ENCODE measurements at regions not wholly inside any gene's neighbourhood (a gene's known extent, or its start where the extent isn't known, plus 50 kb on each side); places are given as distances from the start of the nearest gene placed in this dataset.

- H3K79me2 ChIP-seq (ENCODE audit: control insufficient read depth, insufficient read depth, low read length): no peaks in the 10 kb centered on the region
- H3K4me2 ChIP-seq (ENCODE audit: insufficient read depth, low read length): no peak overlapping the region
- no peaks in the 10 kb centered on the region for H4K20me1 ChIP-seq (replicated peaks; ENCODE audit: control insufficient read depth, extremely low read depth, insufficient read depth, low read length)
- no peaks in the 10 kb centered on the region for H3K9me3 ChIP-seq (replicated peaks; ENCODE audit: control insufficient read depth, insufficient read depth, low read length)
- no peaks in the 10 kb centered on the region for H3K36me3 ChIP-seq (ENCODE audit: control insufficient read depth in 2 of 2, extremely low read depth in 1 of 2, insufficient read depth in 2 of 2, low read length in 2 of 2)
- FAIRE-seq (no peak), DNase-seq (ENCODE audit: low read depth, low spot score) (no peak)
- H3K9ac ChIP-seq (replicated peaks; ENCODE audit: extremely low read depth, insufficient read depth, low read length): no peak overlapping the region
- POLR2A ChIA-PET: no interaction called here
- no peaks in the 10 kb centered on the region for H3K27me3 ChIP-seq (ENCODE audit: control insufficient read depth in 2 of 2, insufficient read depth in 2 of 2, low read length in 2 of 2)
- dilution Hi-C loops (cut with MboI; ENCODE audit: extremely low pct_ligation_motif_present, low sequenced_read_pairs) (no loop called here), intact Hi-C loops (cut with micrococcal nuclease) (no loop called here)
- CTCF ChIA-PET: no interaction called here
- H3K9me1 ChIP-seq (replicated peaks; ENCODE audit: control insufficient read depth, extremely low read depth, insufficient read depth, low read length): no peaks in the 10 kb centered on the region
- TF ChIP-seq POLR2AphosphoS5 (IDR thresholded peaks at IDR 0.05; ENCODE audit: insufficient read depth, low read depth, low read length): no peak
- H3K4me3 ChIP-seq (replicated peaks in 1 of 3; ENCODE audit: insufficient read depth in 1 of 3, low read depth in 1 of 3, low read length in 3 of 3): no peak overlapping the region
- no peak overlapping the region for H3K27ac ChIP-seq (ENCODE audit: insufficient read depth, low read depth, low read length)
- no peaks in the 10 kb centered on the region for H3K4me1 ChIP-seq (ENCODE audit: control insufficient read depth, extremely low read depth, insufficient read depth, low read length)
- H2AFZ ChIP-seq (ENCODE audit: low read depth, low read length): no peak overlapping the region
- no TSS peak for BruUV-seq (replicated peaks)
These were observed 213.9 kb downstream of the TBX5 start for GRCh38 chr12:114192013-114192412.

- no peak for DNase-seq (ENCODE audit: low read depth, low spot score)
- dilution Hi-C loops (cut with MboI; ENCODE audit: extremely low pct_ligation_motif_present, low sequenced_read_pairs): no loop called here
- BruUV-seq (replicated peaks): no TSS peak
- Histone ChIP-seq H3K4me1 (ENCODE audit: control insufficient read depth, extremely low read depth, insufficient read depth, low read length) (no peaks in the 10 kb centered on the region), H3K79me2 (ENCODE audit: control insufficient read depth, insufficient read depth, low read length) (no peaks in the 10 kb centered on the region), H3K4me2 (ENCODE audit: insufficient read depth, low read length) (no peak overlapping the region), H3K27me3 (ENCODE audit: control insufficient read depth in 2 of 2, insufficient read depth in 2 of 2, low read length in 2 of 2) (no peaks in the 10 kb centered on the region), H3K9me1 (replicated peaks; ENCODE audit: control insufficient read depth, extremely low read depth, insufficient read depth, low read length) (no peaks in the 10 kb centered on the region), H3K36me3 (ENCODE audit: control insufficient read depth in 2 of 2, extremely low read depth in 1 of 2, insufficient read depth in 2 of 2, low read length in 2 of 2) (no peaks in the 10 kb centered on the region), H2AFZ (ENCODE audit: low read depth, low read length) (no peak overlapping the region), H3K9ac (replicated peaks; ENCODE audit: extremely low read depth, insufficient read depth, low read length) (no peak overlapping the region), H3K4me3 (replicated peaks in 1 of 3; ENCODE audit: insufficient read depth in 1 of 3, low read depth in 1 of 3, low read length in 3 of 3) (no peak overlapping the region), H3K27ac (ENCODE audit: insufficient read depth, low read depth, low read length) (no peak overlapping the region), H3K9me3 (replicated peaks; ENCODE audit: control insufficient read depth, insufficient read depth, low read length) (no peaks in the 10 kb centered on the region), H4K20me1 (replicated peaks; ENCODE audit: control insufficient read depth, extremely low read depth, insufficient read depth, low read length) (no peaks in the 10 kb centered on the region)
- TF ChIP-seq POLR2AphosphoS5 (IDR thresholded peaks at IDR 0.05; ENCODE audit: insufficient read depth, low read depth, low read length) (no peak), JUN (IDR thresholded peaks at IDR 0.05; ENCODE audit: borderline replicate concordance, insufficient read depth, insufficient read length, low read depth) (no peak), MYC (IDR thresholded peaks at IDR 0.05; ENCODE audit: low read depth, low read length) (no peak), FOS (IDR thresholded peaks at IDR 0.05; ENCODE audit: borderline replicate concordance, insufficient read depth, low read length) (no peak), CTCF (IDR thresholded peaks at IDR 0.05; ENCODE audit: extremely low read depth in 1 of 2, insufficient read depth in 1 of 2, low read depth in 1 of 2, low read length in 2 of 2) (no peak), POLR2A (IDR thresholded peaks at IDR 0.05; ENCODE audit: low read depth, low read length) (no peak), EZH2 (IDR thresholded peaks at IDR 0.05; ENCODE audit: borderline replicate concordance, low read depth, low read length, severe bottlenecking) (no peak), GATA2 (IDR thresholded peaks at IDR 0.05; ENCODE audit: insufficient read depth, insufficient read length, low read depth, low read length) (no peak)
- TF ChIP-seq, protein P1, sequence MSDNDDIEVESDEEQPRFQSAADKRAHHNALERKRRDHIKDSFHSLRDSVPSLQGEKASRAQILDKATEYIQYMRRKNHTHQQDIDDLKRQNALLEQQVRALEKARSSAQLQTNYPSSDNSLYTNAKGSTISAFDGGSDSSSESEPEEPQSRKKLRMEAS (IDR thresholded peaks at IDR 0.05; ENCODE audit: insufficient read depth, insufficient read length): no peak
- no peak for FAIRE-seq
- intact Hi-C loops (cut with micrococcal nuclease): no loop called here
- ChIA-PET CTCF (no interaction called here), POLR2A (no interaction called here)
These were observed 214.4 kb downstream of the TBX5 start for GRCh38 chr12:114191581-114191980.

Measured in endothelial cell of umbilical vein (primary cell).